Body of pancreas (tissue), 4 donors: ENCODE measurements at regions not wholly inside any gene's neighbourhood (a gene's known extent, or its start where the extent isn't known, plus 50 kb on each side); places are given as distances from the start of the nearest gene placed in this dataset.
A peak's percentile ranks its signal among the peaks of the same experiment; 100 is the strongest.

ENCODE experiments used
- ATAC-seq: fragments of 150-250 bp; one replicate; pipeline ENCODE4 v1.9.1; 2016
- DNase-seq, 4 donors: peaks; one replicate each; pipeline ENCODE4 v3.0.0-alpha.2; 2019
- H3K27ac ChIP-seq, 4 donors: fragments of 200-600 bp; sonication (generic); 1 replicate in 3 of 4; 2 replicates in 1 of 4; pipeline versions ENCODE4 v1.5.1 to v1.6.1; 2016 to 2019; ENCODE audit warnings: mild to moderate bottlenecking in 1 of 4, mixed read lengths in 1 of 4, moderate library complexity in 1 of 4
- H3K27me3 ChIP-seq, 2 donors: fragments of 200-600 bp; sonication (generic); one replicate each; pipeline ENCODE4 v1.6.0; 2016; ENCODE audit warnings: mild to moderate bottlenecking in 1 of 2
- H3K36me3 ChIP-seq, 2 donors: fragments of 200-600 bp; sonication (generic); replicated peaks in 1 of 2; 2 replicates each; pipeline ENCODE4 v1.5.1; 2016; ENCODE audit warnings: low read depth in 2 of 2; ENCODE audit not compliant: insufficient read depth in 1 of 2
- H3K4me1 ChIP-seq: fragments of 200-600 bp; sonication (generic); one replicate; pipeline ENCODE4 v1.6.0; 2016
- H3K4me3 ChIP-seq, 2 donors: fragments of 200-600 bp; sonication (generic); 1 replicate in 1 of 2; 2 replicates in 1 of 2; pipeline ENCODE4 v1.5.1; 2016 to 2019
- H3K9me3 ChIP-seq, 3 donors: fragments of 200-600 bp; sonication (generic); 1 replicate in 2 of 3; 2 replicates in 1 of 3; pipeline ENCODE4 v1.5.1; 2016
- CTCF ChIP-seq, 7 experiments: fragments of 450-650 bp in 4 of 7; fragments of 200-600 bp in 3 of 7; sonication (generic) in 3 of 7; IDR thresholded peaks; one replicate each; pipeline ENCODE4 v1.5.1; 2016 to 2019; ENCODE audit warnings: antibody characterized with exemption in 7 of 7
- POLR2A ChIP-seq, 3 donors: fragments of 450-650 bp; IDR thresholded peaks; one replicate each; pipeline ENCODE4 v1.6.1; 2016; ENCODE audit warnings: antibody characterized with exemption in 3 of 3, mild to moderate bottlenecking in 2 of 3
- WGBS, 2 donors: methylation state at CpG; one replicate each; pipeline ENCODE4 v1.1.5; 2017; 5-methylcytosine and 5-hydroxymethylcytosine counted together
- intact Hi-C: fragments of 100-400 bp; cut with DNase I; formaldehyde crosslinking; loops from one replicate; pipeline ENCODE4 v1.15.1; 2023

- H3K27me3 ChIP-seq = no peaks in the 10 kb centered on the region
- H3K4me1 ChIP-seq = no peaks in the 10 kb centered on the region
- no peaks in the 10 kb centered on the region for H3K9me3 ChIP-seq
- no peaks in the 10 kb centered on the region for H3K36me3 ChIP-seq
- no peak for DNase-seq
- TF ChIP-seq CTCF (IDR thresholded peaks at IDR 0.05) (no peak), POLR2A (IDR thresholded peaks at IDR 0.05) (no peak)
- WGBS, 2 donors = 66 to 68% methylated on average over 4 of the region's 4 CpGs
- H3K27ac ChIP-seq = no peak overlapping the region
- H3K4me3 ChIP-seq = no peak overlapping the region
- ATAC-seq = no peak
- intact Hi-C loops = no loop called here
These were observed 205.8 kb upstream of the PDGFD start for GRCh38 chr11:104369761-104370160.

GRCh38 chr11:104366321-104366734 lies 202.4 kb upstream of the PDGFD start:
- ATAC-seq = no peak
- Histone ChIP-seq H3K4me1 (no peaks in the 10 kb centered on the region), H3K27ac (no peak overlapping the region), H3K27me3 (no peaks in the 10 kb centered on the region), H3K9me3 (no peaks in the 10 kb centered on the region), H3K36me3 (no peaks in the 10 kb centered on the region), H3K4me3 (no peak overlapping the region)
- TF ChIP-seq POLR2A (IDR thresholded peaks at IDR 0.05) (no peak), CTCF (IDR thresholded peaks at IDR 0.05) (no peak)
- peak in 1 of 4 donors; percentile 5 for DNase-seq
- WGBS, 2 donors = 92% methylated on average over 30 to 32 of the region's 33 CpGs
- intact Hi-C loops = no loop called here

GRCh38 chr11:104365676-104366075 lies 201.7 kb upstream of the PDGFD start:
- WGBS, 2 donors = 85 to 97% methylated on average over 6 of the region's 6 CpGs
- Histone ChIP-seq H3K27me3 (no peaks in the 10 kb centered on the region), H3K9me3 (no peaks in the 10 kb centered on the region), H3K36me3 (no peaks in the 10 kb centered on the region), H3K27ac (no peak overlapping the region), H3K4me3 (no peak overlapping the region), H3K4me1 (no peaks in the 10 kb centered on the region)
- DNase-seq = no peak
- intact Hi-C loops = no loop called here
- TF ChIP-seq POLR2A (IDR thresholded peaks at IDR 0.05) = no peak
- no peak for TF ChIP-seq CTCF (IDR thresholded peaks at IDR 0.05)
- ATAC-seq = no peak

GRCh38 chr11:104361975-104362374 lies 198.0 kb upstream of the PDGFD start:
- Histone ChIP-seq H3K27me3 (no peaks in the 10 kb centered on the region), H3K9me3 (no peaks in the 10 kb centered on the region), H3K4me3 (no peak overlapping the region), H3K4me1 (no peaks in the 10 kb centered on the region), H3K27ac (no peak overlapping the region), H3K36me3 (no peaks in the 10 kb centered on the region)
- intact Hi-C loops = no loop called here
- WGBS, 2 donors = 54 to 85% methylated on average over 1 of the region's 1 CpG
- TF ChIP-seq POLR2A (IDR thresholded peaks at IDR 0.05) (no peak), CTCF (IDR thresholded peaks at IDR 0.05) (no peak)
- ATAC-seq = no peak
- no peak for DNase-seq

- H3K9me3 ChIP-seq = no peaks in the 10 kb centered on the region
- H3K36me3 ChIP-seq = no peaks in the 10 kb centered on the region
- no peak for TF ChIP-seq CTCF (IDR thresholded peaks at IDR 0.05)
- no peak for TF ChIP-seq POLR2A (IDR thresholded peaks at IDR 0.05)
- no peak overlapping the region for H3K4me3 ChIP-seq
- no peak overlapping the region for H3K27ac ChIP-seq
- no peaks in the 10 kb centered on the region for H3K27me3 ChIP-seq
- DNase-seq (no peak), ATAC-seq (no peak)
- H3K4me1 ChIP-seq = no peaks in the 10 kb centered on the region
- intact Hi-C loops = no loop called here
- 70 to 80% methylated on average over 4 of the region's 4 CpGs for WGBS, 2 donors
These were observed 188.1 kb upstream of the PDGFD start for GRCh38 chr11:104352036-104352435.
